Activated effector memory CD4-positive, alpha-beta T cell treated with Interleukin-2 at 50 U/mL for 16 hours (primary cell): ENCODE measurements at regions not wholly inside any gene's neighbourhood (a gene's known extent, or its start where the extent isn't known, plus 50 kb on each side); places are given as distances from the start of the nearest gene placed in this dataset.
A peak's percentile ranks its signal among the peaks of the same experiment; 100 is the strongest.
"Not testable (repeated sequence)": the region's sequence is repeated elsewhere in the genome, so short reads cannot be mapped to it uniquely, and the experiment has no call there.

Experiments
- DNase-seq: peaks from one replicate; pipeline ENCODE4 v3.0.0-alpha.2; 2020

DNA sequence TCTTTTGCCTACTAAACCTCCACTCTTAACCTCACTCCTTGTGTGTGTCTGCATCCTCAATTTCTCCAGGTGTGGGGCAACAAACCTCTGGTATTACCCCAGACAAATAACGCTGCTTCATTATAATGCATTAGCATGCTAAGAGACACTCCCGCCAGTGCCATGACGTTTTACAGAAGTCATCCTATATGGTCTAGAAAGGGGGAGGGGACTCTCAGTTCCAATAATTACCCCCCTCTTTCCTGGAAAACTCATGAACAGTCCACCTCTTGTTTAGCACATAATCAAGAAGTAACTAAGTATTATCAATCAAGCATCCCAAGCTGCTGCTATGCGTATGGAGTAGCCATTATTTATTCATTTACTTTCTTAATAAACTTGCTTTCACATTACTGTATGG is 364.5 kb downstream of the TYW1 start:
- DNase-seq, result no peak

DNA sequence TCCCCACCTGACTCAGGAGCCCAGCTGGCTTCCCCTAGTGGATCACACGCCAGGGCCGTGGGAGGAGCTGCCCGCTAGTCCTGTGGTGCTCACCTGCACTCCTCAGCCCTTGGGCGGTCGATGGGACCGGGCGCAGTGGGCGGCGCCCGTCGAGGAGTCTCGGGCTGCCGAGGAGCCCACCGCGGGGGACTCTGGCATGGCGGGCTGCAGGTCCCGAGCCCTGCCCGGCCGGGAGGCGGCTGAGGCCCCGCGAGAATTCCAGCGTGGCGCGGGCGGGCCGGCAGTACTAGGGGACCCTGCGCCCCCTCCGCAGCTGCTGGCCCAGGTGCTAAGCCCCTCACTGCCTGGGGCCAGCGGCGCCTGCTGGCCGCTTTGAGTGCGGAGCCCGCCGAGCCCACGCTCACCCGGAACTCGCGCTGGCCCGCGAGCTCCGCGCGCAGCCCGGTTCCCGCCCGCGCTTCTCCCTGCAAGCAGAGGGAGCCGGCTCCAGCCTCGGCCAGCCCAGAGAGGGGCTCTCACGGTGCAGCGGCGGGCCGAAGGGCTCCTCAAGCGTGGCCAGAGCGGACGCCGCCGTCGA is 367.9 kb downstream of the TYW1 start:
- DNase-seq, result no peak

DNA sequence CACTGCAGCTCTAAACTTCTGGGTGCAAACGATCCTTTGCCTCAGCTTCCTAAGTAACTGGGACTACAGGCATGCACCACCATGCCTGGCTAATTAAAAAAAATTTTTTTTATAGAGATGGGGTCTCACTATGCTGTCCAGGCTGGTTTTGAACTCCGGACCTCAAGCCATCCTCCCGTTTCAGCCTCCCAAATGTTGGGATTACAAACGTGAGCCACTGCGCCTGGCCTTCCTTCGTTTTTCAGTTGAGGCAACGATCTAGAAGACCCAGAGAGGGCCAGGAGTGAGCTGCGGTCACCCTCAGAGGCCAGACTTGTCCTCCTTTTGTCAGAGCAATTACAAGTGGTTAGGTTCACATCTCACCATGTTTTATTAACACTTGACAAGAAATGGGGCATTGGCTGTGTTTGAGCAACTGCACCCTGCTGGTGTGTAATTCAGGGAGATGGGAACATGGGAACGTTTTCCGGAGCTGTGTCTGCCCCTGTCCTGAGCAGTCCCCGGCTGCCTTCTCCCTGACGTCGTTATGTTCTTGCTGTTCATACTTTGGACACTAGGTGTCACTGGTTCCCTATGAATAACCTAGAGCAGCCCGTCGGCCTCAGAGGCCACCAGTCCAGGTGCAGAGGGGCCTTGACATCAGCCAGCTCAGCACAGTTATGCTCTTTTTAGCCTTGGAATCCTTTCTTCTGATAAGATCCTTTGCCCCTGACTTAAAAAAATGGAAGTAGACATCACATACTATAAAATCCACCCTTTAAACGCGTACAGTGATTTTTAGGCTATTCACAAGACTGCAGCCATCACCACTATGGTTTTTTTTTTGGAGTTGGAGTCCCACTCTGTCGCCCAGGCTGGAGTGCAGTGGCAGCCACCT is 375.0 kb downstream of the TYW1 start:
- peak; percentile 1 for DNase-seq

DNA sequence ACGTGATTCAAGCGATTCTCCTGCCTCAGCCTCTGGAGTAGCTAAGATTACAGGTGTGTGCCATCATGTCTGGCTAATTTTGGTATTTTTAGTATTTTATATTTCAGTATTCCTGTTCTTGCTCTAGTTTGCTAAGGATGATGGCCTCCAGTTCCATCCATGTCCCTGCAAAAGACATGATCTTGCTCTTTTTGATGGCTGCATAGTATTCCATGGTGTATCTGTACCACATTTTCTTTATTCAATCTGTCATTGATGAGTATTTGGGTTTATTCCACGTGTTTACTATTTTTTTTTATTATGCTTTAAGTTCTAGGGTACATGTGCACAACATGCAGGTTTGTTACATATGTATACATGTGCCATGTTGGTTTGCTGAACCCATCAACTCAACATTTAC is 376.8 kb downstream of the TYW1 start:
- not testable (repeated sequence) for DNase-seq

DNA sequence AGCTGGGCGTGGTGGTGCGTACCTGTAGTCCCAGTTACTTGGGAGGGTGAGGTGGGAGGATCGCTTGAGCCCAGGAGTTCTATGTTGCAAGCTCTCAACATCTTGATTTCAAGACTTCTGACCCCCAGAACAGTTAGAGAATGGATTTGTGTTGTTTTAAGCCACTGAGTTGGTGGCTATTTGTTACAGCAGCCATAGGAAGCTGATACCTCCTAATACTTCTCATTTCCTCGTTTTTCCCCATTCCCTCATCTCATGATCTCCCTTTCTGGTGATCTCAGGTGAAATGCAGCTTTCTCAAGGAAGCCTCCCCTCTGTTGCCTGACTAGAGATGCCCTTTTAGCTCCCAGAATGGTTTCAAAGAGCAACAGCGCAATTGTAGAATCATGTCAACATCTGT is 378.8 kb downstream of the TYW1 start:
- DNase-seq, result no peak

DNA sequence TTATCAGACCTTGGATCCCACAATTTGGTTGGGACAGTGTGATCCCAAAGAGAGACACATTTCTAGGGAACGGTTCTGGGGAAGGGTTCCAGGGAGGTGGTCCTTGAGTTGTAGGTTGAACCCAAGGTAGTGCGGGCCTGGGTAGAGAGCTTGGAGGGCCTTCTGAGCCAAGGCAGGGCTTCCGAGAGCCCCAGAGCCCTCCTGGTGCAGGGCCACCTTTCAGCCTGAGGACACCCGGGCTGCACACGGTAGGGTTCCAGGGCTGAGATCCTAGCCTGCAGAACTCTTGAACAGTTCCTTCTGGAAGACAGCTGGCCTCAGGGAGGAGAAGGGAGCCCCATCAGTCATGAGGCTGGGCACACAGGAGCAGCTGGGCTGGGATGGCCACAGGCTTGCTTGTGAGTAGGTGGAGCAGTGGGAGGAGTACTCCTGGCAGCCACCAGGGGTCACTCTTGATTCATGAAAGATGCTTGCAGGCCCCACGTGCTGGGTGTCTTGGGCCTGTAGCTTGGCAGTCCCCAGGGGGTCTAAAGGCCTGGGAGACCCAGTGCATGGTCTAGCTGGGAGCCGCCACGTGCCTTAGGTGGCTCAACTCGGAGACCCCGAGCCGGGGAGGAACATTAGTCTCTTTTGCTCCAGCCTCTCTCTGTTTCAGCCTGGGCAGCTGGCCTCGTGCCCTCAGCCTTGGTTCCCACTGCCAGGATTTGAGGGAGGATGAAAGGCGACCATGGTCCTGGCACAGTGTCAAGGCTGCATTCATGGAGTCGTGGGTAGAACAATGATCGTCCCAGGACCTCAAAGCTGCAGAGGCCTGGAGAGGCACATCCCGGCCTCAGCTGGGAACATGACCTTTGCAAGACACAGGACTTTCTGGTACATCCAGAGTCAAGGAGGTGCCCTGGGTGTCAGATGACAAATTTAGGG is 381.6 kb downstream of the TYW1 start:
- peak; percentile 15 for DNase-seq

DNA sequence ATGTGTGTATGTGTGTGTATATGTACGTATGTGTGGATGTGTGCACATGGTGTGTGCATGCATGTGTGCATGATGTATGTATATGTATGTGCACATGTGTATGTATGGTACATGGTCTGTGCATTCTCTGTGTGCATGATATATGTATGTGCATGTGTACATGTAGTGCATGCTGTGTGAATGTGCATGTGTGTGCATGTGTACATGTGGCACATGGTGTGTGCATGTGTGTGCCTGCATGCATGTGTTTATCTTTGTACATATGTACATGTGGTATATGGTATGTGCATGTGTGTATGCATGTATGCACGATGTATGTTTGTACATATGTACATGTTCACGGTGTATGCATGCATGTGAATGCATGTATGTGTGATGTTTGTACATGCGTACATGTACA is 383.7 kb downstream of the TYW1 start:
- no peak for DNase-seq

DNA sequence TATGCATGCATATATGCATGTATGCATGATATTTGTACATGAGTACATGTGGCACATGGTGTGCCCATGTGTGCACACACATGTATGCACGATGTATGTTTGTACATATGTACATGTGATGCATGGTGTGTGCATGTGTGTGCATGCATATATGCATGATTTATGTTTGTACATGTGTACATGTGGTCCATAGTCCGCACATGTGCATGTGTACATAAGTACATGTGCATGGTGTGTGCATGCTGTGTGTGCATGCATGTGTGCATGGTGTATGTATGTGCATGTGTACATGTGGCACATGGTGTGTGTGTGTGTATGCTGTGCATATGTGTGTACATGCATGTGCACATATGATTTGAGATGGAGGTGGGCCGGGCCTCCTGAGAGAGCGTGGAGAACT is 384.2 kb downstream of the TYW1 start:
- no peak for DNase-seq

DNA sequence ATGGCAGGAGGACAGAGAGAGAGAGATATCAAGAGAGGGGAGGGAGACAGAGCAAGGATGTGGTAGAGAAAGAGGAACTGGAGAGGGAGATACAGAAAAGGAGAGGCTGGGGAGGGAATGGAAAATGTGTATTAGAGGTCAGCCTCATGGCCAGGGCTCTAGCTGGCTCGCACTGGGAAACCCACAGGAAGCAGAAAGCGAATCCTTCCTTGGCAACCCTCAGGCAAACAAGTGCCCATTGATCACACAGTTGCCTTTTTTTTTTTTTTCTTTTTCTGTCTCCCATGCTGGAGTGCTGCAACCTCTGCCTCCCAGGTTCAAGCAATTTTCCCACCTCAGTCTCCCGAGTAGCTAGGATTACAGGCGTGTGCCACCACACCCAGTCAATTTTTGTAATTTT is 391.2 kb downstream of the TYW1 start:
- no peak for DNase-seq

DNA sequence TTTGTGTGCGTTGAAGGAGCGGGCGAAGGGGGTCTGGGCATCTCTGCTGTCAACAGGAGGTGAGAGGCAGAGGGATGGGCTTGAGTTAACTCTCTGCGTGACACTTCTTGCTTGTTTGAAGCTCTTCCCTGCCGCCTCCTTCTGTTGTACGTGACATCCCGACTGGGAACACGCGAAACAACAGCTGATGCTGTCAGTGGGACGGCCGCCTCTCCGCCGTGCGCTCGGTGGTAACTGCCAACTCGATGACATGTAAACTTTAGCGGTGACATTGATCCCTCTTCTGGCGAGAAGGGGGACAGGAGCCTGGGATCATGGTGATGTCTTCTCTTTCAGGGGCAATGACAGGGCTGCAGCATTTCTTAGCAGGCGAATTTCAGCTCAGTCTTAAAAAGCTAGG is 394.5 kb downstream of the TYW1 start:
- no peak for DNase-seq

DNA sequence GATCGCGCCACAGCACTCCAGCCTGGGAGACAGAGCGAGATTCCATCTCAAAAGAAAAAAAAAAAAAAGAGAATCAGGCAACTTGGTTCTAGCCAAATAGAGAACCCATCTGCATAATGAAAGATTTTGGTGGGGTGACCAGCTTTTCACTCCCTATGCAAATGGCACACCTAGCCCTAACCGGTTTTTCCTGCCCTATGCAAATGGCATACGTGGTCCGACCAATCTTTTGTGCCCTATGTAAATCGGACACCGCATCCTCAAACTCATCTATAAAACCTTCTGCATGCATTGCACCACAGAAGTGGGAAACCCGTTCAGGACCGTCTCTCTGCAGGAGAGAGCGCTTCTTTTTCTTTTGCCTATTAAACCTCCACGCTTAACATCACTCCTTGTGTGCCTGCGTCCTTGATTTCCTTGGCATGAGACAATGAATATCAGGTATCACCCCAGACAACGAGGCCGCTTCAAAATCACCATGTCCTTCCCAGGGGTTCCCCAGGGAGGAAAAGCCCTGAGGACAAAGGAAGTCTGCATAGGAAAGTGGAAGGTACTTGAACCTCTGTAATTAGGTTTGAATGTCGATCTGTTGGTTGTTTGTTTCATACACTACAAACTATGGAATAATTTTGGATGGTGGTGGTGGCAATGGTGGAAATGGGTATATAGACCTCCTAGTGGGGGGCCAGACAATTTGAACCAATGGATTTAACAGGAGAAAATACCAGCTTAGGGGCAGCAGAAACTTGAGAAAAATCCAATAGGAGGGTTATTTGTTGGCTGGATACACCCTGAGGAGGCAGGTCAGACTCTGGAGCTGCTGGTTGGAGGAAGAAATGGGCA is 396.2 kb downstream of the TYW1 start:
- DNase-seq, result no peak

DNA sequence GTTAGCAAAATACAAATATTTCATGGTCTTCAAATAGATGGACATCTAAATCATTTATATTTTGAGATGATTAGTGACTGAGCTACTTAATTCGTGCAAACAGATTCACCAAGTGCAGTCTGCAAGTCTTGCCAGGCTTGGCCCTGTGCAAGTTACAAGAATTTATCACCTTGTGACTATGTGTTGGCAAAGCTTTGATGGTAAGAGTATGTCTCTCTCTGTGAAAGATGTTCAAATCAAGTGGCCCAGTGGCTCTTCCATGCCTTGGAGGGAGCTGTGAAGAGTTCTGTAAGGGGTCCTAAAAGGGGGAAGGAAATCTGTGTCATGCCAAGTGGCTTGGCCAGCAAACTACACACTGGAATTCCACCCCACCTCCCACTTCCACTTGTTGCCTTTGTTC is 397.3 kb downstream of the TYW1 start:
- DNase-seq, result no peak

DNA sequence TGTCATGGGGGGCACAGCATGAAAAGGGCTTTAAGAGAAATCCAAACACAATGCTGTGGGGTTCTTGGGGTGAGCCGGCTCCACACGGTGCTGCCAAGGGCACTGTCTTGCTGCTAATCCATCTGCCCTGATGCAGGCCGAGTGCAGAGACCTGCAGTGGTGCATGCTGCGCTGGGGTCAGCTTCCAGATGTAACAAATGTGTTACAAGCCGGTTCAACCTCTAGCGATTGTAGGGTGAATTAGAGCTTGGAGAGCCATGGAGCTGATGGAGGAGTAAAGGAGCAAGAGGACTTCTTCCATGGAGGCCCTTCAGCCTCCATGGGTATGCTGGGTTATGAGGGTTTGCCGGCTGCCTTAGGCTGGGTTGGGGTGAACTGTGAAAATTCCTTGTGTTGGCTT is 402.3 kb downstream of the TYW1 start:
- DNase-seq, result no peak

DNA sequence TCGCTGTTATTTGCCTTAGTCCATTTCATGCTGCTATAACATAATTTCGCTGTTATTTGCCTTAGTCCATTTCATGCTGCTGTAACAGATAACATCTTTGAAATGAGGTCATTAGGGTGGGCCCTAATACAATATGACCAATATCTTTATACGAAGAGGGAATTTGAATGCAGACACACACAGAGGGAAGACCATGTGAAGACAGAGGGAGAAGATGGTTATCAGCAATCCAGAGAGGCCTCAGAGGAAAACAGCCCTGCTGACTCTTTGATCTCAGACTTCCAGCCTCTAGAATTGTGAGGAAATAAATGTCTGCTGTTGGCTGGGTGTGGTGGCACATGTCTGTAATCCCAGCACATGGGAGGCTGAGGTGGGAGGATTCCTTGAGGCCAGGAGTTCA is 404.9 kb downstream of the TYW1 start:
- DNase-seq, result no peak

DNA sequence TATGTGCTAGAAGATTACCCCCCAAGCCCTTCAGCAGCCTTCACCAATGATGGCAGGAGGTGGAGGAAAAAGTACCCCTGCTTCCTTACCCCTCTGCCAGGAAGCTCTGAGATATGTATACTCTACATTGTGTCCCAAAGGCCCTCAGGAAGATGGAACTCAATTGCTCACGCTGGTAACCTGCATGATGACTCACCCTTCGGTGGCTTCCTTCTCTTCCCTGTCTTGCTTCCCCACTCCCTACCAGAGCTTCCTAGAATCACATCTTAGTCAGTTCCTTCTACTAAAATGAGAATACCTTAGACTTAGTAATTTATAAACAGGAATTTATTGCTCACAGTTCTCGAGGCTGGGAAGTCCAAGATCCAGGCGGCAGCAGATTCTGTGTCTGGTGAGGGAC is 405.6 kb downstream of the TYW1 start:
- no peak for DNase-seq

DNA sequence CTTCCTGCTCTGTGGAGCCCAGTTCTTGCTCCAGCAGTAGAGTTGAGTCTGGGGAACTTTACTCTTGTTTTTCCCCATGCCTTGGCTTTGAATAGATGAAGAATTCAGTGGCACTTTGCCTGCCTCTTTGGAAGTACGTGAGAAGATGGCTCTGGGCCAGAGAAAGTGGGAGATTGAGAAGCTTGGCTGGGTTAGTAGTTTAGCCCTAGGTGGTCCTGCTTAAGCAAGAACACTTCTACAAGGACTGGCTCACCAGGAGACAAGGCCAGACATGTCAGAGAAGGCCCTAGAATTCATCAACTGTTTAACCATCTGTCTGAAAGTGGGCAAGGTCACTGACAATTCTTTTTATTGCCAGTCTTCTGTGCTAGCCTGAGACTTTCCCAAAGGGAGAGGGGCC is 410.3 kb downstream of the TYW1 start:
- DNase-seq, result no peak

DNA sequence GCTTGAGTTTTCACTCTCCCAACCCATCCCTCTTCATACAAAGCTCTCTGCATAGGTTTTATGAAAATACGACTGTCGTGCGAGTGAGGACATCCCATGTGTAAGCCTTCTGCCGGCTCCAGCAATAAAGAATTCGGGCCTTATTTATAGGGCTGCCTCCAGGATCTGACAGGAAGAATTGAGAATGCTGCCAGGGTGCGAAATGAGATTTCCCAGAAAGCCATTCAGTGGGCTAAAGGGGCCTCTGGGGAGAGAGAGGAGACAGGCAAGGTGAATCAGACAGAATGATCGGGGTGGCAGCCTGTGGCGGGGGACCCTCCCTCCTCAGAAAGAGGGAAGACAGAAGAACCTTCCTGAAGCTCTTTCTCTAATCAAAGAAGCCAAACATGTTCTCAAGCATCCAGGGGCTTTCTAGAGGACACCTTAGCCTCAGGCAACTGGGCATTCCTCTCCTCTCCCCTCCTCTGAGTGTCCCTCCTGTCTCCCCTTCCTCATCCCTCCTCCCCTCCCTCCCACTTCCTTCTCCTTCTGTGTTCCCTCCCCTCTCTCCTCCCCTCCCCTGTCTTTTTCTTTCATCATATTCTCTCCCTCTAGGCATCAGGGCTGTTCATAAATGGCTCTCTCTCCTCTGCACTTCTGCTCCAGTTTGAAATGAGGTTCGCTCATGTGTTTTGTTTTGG is 410.9 kb downstream of the TYW1 start:
- DNase-seq, result no peak

DNA sequence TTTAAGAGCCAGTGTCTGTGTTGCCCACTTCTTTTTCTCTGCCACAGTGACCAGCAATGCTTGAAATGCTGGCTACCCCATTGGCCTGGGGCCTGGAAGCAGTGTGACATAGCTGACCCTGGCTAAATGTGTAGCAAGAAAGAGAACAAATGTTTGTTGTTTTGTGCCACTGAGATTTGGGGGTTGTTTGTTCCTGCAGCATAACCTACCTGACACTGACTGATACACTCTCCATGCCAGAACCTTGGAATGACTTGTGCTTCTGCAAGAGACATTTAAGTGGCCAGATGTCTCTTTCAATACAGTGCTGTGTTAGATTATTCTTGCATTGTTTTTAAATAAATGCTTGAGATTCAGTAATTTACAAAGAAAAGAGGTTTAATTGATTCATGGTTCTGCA is 411.5 kb downstream of the TYW1 start:
- DNase-seq, result no peak

DNA sequence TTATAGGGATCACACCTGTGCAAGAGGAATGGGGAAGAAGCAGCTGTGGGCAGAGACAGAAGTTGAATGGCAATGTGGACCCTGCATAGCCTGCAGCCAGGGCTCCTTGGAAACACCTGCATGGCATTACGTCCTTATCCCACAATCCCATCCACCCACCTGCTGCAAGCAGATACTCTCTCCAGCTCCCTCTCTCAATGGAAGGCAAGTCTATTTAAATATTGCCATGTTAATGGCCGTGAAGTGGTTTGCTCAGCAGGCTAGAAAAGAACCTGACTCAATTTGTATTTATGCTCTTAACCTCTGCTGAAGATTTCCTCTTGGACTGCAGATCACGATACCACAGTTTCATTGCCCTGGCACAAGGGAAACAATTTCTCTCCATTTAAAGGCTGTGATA is 417.0 kb downstream of the TYW1 start:
- no peak for DNase-seq

DNA sequence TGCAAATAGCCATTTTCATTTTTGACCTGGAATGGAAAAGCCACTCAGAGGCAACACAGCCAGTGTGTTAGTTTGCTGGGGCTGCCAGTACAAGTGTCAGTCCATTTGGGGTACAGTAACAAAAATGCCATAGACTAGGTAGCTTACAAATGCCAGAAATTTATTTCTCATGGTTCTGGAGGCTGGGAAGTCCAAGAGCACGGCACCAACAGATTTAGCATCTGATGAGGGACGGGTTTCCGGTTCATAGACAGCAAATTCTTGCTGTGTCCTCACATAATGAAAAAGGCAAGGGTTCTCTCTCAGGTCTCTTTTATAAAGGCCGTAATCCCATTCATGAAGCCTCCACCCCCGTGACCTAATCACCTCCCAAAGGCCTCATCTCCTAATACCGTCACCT is 418.2 kb downstream of the TYW1 start:
- DNase-seq, result no peak

DNA sequence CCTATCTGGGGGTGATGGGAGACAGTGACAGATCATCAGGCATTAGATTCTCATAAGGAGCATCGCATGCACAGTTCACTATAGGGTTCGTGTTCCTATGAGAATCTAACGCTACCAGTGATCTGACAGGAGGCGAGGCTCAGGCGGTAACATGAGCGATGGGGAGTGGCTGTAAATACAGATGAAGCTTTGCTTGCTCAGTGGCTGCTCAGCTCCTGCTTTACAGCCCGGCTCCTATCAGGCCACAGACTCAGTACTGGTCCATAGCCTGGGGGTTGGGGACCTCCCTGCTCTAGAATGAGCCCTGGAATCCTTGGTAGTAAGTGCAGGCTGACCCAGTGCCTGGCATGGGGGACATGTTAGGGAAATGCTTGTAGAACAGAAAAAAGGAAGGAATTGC is 426.0 kb downstream of the TYW1 start:
- no peak for DNase-seq

DNA sequence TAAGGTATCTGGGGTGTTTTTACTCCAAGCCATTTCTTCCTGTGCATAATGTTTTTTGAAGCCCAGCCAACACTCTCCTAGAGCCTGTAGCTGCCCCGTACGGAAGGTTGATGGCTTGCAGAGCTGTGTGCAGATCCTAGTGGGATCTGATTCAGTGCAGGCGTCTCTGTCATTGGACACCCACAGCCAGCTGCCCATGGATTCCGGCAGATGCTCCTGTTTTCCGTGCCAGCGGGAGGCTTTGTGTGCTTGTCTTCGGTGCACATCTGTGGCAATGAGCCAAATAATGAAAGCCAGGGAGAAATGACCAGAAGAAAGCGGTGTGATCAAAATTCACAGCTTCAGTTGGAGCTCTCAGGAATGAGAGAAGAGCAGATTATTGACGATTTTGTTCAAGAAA is 426.4 kb downstream of the TYW1 start:
- DNase-seq, result no peak
